Retinal pigment epithelial cell (primary cell): ENCODE measurements at regions not wholly inside any gene's neighbourhood (a gene's known extent, or its start where the extent isn't known, plus 50 kb on each side); places are given as distances from the start of the nearest gene placed in this dataset.
"Not testable (repeated sequence)": the region's sequence is repeated elsewhere in the genome, so short reads cannot be mapped to it uniquely, and the experiment has no call there.

ENCODE experiments used
- DNase-seq: peaks from one replicate; pipeline ENCODE4 v3.0.0-alpha.2; 2010; ENCODE audit warnings: low read depth
- H3K4me3 ChIP-seq: 2 replicates; pipeline ENCODE4 v1.5.1; 2011; ENCODE audit warnings: mild to moderate bottlenecking, low read length, control low read depth, moderate library complexity
- CTCF ChIP-seq: conservative IDR thresholded peaks from 2 replicates; pipeline ENCODE4 v1.5.1; 2011; ENCODE audit warnings: low read depth, low read length, control low read depth, inconsistent platforms

GRCh38 chr11:101224221-101224620, 94.6 kb upstream of the PGR start:
- no peak for TF ChIP-seq CTCF
- no peak overlapping the region for H3K4me3 ChIP-seq
- DNase-seq, result no peak

- not testable (repeated sequence) for DNase-seq, H3K4me3 ChIP-seq
Observed at GRCh38 chr11:101218091-101218490, 88.5 kb upstream of the PGR start.

GRCh38 chr11:101216091-101216490, 86.5 kb upstream of the PGR start:
- not testable (repeated sequence) for H3K4me3 ChIP-seq, DNase-seq

- no peak for DNase-seq
- no peak overlapping the region for H3K4me3 ChIP-seq
- TF ChIP-seq CTCF, result no peak
Observed at GRCh38 chr11:101215069-101215468, 85.5 kb upstream of the PGR start.

GRCh38 chr11:101211407-101211975, 81.9 kb upstream of the PGR start:
- no peak overlapping the region for H3K4me3 ChIP-seq
- DNase-seq, result no peak
- TF ChIP-seq CTCF, result no peak

GRCh38 chr11:101202614-101203013, 73.0 kb upstream of the PGR start:
- no peak for DNase-seq
- TF ChIP-seq CTCF, result no peak
- no peak overlapping the region for H3K4me3 ChIP-seq

GRCh38 chr11:101199416-101199815, 69.8 kb upstream of the PGR start:
- no peak overlapping the region for H3K4me3 ChIP-seq
- TF ChIP-seq CTCF, result no peak
- no peak for DNase-seq

- no peak for TF ChIP-seq CTCF
- no peak overlapping the region for H3K4me3 ChIP-seq
- no peak for DNase-seq
Observed at GRCh38 chr11:101195294-101195693, 65.7 kb upstream of the PGR start.
